ENCODE measurements at regions not wholly inside any gene's neighbourhood (a gene's known extent, or its start where the extent isn't known, plus 50 kb on each side); places are given as distances from the start of the nearest gene placed in this dataset.
A peak's percentile ranks its signal among the peaks of the same experiment; 100 is the strongest.

- no peak for ATAC-seq
Observed at GRCh38 chr11:13869398-13869886, 93.1 kb upstream of the SPON1 start.

DNA sequence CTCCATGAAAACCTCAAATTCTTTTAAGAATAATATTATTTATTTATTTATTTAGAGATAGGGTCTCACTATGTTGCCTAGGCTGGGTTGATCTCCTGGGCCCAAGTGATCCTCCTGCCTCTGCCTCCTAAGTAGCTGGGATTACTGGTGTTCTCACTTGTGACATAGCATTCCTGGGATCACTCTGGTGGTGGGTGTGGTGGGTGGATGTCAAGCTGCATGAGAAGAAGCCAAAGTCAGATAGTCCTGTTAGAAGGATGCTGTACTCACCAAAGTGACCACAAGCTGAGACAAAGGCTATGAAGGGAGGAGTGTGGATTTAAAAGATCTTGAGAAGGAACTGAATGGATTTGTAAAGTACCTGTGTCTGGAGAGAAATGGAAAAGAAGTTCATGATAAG lies 87.9 kb upstream of the SPON1 start:
- no peak for ATAC-seq

- ATAC-seq: no peak
Observed at GRCh38 chr11:13875643-13876042, 86.9 kb upstream of the SPON1 start.

DNA sequence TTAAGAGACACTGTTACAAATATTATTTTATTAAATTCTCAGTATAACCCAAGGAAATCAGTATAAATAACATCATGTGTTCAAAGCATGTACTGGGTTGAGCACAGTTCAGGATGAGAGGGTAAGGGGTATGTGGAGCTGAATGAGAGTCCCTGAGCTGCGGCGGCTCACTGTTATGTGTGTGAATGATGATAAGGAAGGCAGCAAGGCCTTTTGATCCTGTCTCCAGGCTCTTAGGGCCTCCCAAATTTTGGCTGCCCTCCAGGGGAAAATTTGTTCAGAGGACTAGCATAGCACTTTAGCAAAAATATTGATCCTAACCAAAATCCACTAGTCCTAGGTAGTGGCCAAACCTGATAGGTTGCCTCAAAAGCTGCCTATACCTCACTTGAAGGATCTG lies 86.1 kb upstream of the SPON1 start:
- ATAC-seq: no peak

DNA sequence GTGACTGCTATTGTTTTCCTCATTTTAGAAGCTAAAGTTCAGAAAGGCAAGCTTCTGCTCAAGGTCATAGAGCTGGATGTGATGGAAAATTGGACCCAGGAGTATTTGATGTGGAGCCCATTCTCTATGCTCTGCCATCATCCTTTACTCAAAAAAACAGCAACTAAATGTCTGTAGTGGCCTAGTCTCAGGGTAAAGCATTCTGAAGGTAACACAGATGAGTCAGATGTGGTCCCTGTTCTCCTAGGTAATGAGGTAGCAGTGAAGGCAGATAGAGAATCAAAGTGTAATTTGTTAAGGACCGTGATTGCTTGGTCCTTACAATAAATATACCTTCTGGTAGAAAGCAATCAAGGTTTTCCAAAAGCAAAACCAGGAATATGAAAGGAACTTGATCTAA lies 84.4 kb upstream of the SPON1 start:
- no peak for ATAC-seq

DNA sequence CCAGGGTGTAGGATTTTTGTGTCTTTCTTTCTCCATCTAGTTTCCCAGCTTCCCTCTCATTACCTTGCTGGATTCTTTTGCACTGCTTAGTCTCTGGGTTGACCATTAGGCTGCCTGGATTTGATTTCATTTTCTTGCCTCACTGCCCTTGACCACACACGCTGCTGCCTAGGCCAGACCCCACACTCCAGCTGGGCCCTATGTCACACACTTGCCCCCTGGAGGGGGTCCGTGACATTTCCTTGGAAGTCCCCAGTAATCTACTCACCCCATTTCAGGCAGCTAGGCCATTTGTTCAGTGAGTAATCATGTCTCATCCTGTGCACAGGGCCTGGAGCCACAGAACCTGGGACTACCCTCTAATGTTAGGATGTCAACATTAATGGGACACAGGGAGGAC lies 81.9 kb upstream of the SPON1 start:
- no peak for ATAC-seq

GRCh38 chr11:13881226-13881905 lies 81.2 kb upstream of the SPON1 start:
- ATAC-seq: no peak

DNA sequence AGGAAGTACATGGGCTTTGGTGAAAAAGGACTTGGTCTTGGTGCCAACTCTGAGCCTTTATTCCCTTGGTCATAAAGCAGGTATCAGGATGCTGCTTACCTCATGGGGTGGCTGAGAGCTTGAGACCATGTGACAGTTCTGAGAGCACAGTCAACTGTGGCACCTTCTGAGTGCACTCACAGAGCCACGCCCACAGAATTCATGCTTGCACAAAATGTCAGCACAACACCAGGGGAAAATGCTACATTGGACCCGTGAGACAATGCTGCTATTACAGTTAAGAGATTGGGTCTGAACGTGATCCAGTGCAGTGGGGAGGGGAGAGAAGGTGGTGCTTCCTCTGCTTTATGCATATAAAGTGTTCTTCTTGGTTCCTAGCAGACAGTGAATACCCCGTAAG lies 79.5 kb upstream of the SPON1 start:
- peak; percentile 42 for ATAC-seq

DNA sequence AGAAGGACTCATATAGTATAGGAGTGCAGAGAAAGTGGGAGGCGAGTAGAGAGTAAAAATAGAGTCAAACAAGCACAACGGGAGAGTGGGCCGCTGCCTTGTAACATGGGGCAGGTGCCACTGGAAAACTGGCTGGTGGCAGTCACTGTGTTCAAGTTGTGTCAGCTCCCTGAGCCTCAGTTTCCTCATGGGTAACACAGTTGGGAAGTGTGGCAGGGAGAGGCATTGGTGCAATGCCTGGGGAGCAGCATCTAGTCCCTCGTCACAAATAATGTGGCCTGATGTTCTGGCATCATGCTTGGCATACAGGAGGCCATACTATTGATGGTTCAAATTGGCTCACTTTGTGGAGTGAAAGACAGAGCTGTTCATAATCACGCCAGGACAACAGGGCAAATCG lies 78.9 kb upstream of the SPON1 start:
- ATAC-seq: no peak

DNA sequence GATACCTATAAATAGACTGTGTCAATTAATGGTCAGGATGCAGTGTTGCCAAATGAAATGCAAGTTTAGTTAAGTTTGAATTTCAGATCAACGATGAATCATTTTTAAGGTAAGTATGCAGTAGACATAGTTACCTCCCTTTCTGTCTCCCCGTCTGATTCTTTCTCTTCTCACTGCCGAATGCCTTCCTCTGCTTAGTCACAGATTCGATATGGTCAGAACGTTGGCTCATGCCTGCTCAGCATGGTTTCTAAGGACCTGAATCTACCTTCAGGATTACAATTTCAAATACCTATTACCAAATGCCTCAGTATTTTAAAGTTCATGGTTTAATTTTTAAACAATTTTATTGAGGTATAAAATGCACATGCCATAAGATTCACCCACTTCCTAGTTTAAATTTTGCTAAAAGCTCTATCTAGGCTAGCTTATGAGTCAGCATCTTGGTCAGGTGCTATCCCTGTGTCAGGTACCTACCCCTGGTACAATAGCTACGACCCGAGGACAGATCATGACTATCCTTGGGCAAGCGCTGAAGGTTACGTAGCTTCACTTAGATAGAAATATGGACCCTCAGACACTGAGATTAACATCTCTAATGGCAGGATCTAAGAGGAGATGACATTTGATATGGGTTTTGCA lies 78.2 kb upstream of the SPON1 start:
- ATAC-seq: peak; percentile 51

DNA sequence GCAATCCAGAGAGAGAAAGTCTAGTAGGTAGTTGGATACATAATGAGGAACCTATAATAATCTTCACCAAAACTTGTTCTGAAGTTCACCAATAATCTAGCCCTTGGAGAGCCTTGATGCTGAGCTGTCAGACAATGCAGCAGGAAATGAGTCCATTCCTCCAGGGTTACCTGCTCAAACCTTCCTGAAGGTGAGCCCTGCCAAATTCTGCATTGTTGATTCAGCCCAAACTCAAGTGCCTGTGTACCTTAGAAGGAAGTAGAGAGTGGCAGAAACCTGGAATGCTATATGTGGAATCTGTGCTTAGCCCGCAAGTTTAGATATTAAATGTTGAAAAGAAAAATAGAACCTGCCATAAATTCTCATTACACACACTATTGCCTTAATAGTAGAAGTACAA lies 77.4 kb upstream of the SPON1 start:
- peak; percentile 44 for ATAC-seq

DNA sequence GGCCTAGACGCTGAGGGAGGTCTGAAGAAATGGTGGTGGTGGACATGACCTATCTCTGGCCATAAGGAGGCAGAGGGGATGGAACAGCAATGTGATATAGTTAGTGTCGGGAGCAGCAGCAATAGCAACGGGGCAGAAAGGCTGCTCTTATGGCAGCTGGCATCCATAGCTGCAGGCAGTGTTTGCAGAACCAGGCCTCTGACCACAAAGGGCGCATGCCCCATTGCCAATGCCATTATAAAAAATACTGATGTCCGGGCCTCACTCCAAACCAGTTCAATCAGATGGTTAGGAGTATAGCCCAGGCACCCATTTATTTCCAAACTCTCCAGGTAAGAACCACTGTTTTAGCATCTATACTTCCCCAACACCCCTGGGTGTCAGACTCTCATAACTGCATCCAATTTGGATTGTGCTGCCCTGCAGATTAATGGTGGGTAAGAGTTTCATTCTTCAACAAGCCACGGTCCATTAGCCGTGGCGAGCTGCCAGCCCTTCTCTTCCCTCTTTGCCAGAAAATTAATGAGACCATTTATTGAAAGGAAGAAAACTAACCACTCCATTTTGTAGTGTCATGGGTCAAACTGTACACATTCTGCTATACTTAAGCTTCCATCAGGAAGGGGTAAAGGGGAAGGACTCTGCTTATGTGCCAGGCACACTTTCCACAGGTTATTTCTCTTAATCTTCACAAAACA lies 72.8 kb upstream of the SPON1 start:
- no peak for ATAC-seq

DNA sequence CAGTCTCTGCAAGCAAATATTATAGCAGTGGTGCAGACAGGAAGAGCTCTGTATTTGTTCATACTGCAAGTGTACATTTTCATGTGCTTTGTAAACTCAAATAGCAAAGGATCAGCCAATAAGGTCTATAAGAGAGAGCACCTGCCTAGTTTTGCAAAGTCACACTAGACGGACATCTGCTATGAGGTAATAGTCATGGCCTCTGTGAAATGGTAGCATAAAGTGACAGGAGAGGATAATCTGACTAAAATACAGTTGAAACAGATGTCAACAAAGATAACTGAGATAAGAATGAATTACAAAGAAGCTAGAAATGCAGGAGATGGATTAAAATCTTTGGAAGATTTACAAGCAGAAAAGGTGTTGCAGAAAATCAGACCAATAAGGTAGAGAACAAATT lies 70.6 kb upstream of the SPON1 start:
- ATAC-seq: no peak

GRCh38 chr11:13896175-13896980 lies 66.1 kb upstream of the SPON1 start:
- ATAC-seq: no peak

DNA sequence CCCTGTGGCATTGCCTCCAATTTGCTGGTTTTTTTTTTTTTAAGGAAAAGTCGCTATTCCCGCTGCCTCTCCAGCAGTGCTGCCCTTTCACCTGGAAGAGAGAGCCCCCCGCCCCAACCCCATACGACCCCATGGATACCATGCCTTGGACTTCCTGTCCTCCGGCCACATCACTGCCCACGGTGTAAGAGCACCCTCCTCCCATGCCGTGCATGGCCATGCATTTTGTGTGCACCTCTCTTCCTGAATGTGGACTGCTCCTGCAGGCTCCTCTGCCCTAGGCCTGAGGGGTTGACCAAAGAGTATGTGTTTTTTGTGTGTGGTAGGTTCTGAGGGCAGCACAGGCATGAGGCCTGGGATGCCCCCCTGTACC lies 65.6 kb upstream of the SPON1 start:
- no peak for ATAC-seq

DNA sequence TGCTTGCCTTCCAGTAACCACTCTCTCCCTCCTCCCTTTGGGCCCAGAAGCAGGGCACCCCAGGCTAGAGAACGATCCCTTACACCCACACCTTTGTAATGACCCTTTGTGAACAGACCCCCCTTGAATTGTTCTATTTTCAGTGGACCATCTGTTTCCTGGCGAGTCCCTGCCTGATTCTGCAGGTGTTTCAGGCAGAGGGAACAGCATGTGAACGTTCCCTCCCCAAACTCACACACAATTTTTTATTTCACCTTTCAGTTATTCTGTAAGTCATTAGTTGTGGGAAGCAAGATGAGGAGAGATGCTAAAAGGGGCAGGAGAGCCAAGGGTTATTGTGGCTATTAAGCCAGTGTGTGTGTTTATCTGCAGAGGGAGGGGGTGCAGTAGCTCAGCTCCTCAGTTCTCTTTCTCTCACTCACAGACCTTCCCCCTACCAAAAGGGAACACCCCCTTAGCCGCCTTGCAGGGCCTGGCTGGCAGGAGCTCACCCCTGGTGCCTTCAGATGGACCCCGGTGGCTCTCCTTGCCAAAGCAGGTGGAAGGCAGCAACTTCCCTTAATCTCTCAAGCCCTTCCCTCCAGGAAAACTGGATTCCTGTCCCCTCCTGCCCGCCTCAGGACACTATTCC lies 64.8 kb upstream of the SPON1 start:
- no peak for ATAC-seq

DNA sequence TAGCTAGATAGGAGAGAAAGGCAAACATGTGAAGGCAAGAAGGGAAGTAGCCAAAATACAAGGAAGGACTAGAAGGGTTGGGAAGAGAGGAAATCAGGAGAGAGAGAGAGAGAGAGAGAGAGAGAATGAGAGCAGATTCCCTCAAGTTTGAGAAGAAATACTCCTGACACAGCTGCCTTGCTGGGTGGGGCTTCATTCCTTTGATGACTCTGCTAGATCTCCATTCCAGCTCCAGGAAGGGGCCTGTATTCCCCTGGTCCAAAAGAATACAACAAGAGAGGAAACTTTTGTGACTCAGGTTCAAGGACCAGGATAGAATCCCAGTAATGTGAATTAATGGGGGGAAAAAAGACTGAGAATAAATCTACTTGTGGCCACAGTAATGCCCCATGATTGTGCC lies 62.9 kb upstream of the SPON1 start:
- no peak for ATAC-seq

DNA sequence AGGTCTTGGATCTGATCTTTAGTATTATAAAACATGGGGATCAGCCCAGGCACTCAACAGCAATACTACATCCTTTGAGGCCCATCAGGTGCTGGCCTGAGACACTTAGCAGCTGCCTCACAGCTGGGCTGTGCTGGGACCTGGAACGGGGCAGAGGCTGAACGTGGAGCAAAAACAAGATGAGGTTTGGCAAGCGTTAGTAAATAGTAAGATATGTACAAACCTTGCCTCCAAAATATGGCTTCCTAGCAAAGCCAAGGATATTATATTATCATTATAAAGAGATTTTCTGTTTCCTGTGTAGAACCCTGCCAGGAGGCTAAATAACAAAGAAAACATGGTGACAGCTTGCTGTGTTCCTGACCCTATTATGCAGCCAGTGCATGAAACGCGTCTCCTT lies 60.0 kb upstream of the SPON1 start:
- no peak for ATAC-seq

GRCh38 chr11:13905137-13905781 lies 57.3 kb upstream of the SPON1 start:
- no peak for ATAC-seq

DNA sequence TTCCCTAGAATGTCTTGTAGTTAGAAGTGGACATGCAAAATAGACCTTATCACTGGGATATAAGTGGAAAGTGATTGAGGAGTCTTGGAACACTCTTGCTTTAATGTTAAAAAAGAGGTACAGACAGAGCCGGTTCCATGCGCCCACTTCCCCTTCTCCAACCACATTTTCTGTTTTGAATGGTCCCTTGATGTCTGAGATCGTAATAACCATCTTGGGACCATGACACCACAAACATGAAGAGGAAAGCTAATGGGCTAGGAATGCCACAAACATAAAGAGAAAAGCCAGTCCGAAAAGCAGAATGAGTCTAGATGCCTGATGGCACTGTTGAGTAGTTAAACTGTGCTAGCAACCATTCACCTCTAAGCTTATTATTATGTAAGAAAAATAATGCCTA lies 54.8 kb upstream of the SPON1 start:
- ATAC-seq: no peak

GRCh38 chr11:13908535-13908934 lies 54.0 kb upstream of the SPON1 start:
- no peak for ATAC-seq
